ENCODE measurements at regions not wholly inside any gene's neighbourhood (a gene's known extent, or its start where the extent isn't known, plus 50 kb on each side); places are given as distances from the start of the nearest gene placed in this dataset.

- TF ChIP-seq REST (IDR thresholded peaks at IDR 0.05) (no peak), FOXS1 (CRISPR knock-in tag; IDR thresholded peaks at IDR 0.05) (no peak), CTCF (IDR thresholded peaks at IDR 0.05) (no peak), USF2 (IDR thresholded peaks at IDR 0.05) (no peak), POLR2A (IDR thresholded peaks at IDR 0.05; ENCODE audit: low read length) (no peak), BCL3 (IDR thresholded peaks at IDR 0.05) (no peak), MAZ (IDR thresholded peaks at IDR 0.05; ENCODE audit: borderline replicate concordance, low read depth, low read length) (no peak), CHD2 (IDR thresholded peaks at IDR 0.05; ENCODE audit: low read length, partially characterized antibody) (no peak), RAD21 (conservative IDR thresholded peaks at IDR 0.05 in 1 of 2, IDR thresholded peaks at IDR 0.05 in 1 of 2) (no peak)
These were observed 132.8 kb upstream of the TTC14 start for GRCh38 chr3:180469149-180469548.
